GM20000 (cell line): ENCODE measurements at regions not wholly inside any gene's neighbourhood (a gene's known extent, or its start where the extent isn't known, plus 50 kb on each side); places are given as distances from the start of the nearest gene placed in this dataset.

Source experiments
- DNase-seq: peaks from one replicate; pipeline ENCODE4 v3.0.0; 2012; ENCODE audit warnings: low spot score
- TF ChIP-seq, protein P1 (sequence below): IDR thresholded peaks from 2 replicates; pipeline ENCODE4 v1.5.1; 2012; ENCODE audit warnings: mild to moderate bottlenecking, control low read depth; ENCODE audit errors: extremely low read depth, missing control alignments

- TF ChIP-seq, protein P1, sequence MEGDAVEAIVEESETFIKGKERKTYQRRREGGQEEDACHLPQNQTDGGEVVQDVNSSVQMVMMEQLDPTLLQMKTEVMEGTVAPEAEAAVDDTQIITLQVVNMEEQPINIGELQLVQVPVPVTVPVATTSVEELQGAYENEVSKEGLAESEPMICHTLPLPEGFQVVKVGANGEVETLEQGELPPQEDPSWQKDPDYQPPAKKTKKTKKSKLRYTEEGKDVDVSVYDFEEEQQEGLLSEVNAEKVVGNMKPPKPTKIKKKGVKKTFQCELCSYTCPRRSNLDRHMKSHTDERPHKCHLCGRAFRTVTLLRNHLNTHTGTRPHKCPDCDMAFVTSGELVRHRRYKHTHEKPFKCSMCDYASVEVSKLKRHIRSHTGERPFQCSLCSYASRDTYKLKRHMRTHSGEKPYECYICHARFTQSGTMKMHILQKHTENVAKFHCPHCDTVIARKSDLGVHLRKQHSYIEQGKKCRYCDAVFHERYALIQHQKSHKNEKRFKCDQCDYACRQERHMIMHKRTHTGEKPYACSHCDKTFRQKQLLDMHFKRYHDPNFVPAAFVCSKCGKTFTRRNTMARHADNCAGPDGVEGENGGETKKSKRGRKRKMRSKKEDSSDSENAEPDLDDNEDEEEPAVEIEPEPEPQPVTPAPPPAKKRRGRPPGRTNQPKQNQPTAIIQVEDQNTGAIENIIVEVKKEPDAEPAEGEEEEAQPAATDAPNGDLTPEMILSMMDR = no peak
- DNase-seq = no peak
Measured at GRCh38 chr11:38594895-38595294, 1996.9 kb upstream of the RAG2 start.

GRCh38 chr11:38593649-38594048, 1995.6 kb upstream of the RAG2 start:
- DNase-seq = no peak
- TF ChIP-seq, protein P1 = no peak

DNA sequence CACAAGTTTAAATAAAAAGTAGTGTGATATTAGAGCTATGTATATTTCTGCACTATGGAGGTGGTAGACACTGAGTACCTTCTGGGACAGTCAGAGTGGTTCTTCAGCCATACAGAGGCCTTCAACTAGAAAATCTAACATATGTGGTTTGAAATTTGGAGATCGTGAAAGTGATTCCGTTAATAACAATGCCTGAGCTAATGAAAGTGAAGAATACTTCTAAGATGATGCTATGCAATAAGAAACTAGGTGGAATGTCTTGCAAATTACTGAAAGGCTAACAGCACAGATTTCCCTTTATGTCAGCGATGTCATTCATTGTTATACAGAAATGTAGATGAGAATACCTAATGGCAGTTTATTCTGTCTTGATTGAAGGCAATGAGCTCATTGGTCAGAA, 1984.7 kb upstream of the RAG2 start:
- DNase-seq = no peak
- TF ChIP-seq, protein P1 = no peak

GRCh38 chr11:38582151-38582550, 1984.1 kb upstream of the RAG2 start:
- TF ChIP-seq, protein P1 = no peak
- DNase-seq = no peak

- TF ChIP-seq, protein P1 = no peak
Measured at GRCh38 chr11:38577769-38578168, 1979.7 kb upstream of the RAG2 start.

GRCh38 chr11:38562562-38562961, 1964.5 kb upstream of the RAG2 start:
- TF ChIP-seq, protein P1 = no peak
- no peak for DNase-seq

More at GRCh38 chr11:38577769-38578168, 1979.7 kb upstream of the RAG2 start:
- no peak for DNase-seq

GRCh38 chr11:38553148-38553547, 1955.1 kb upstream of the RAG2 start:
- TF ChIP-seq, protein P1 = no peak
- no peak for DNase-seq
